Vagina (tissue), 2 donors: ENCODE measurements at regions not wholly inside any gene's neighbourhood (a gene's known extent, or its start where the extent isn't known, plus 50 kb on each side); places are given as distances from the start of the nearest gene placed in this dataset.

Experiments used
- CTCF ChIP-seq, 3 experiments: fragments of 450-650 bp in 2 of 3; fragments of 200-600 bp in 1 of 3; sonication (generic) in 1 of 3; IDR thresholded peaks; one replicate each; pipeline ENCODE4 v1.5.1; 2017 to 2019; ENCODE audit warnings: antibody characterized with exemption in 3 of 3, mild to moderate bottlenecking in 2 of 3, moderate library complexity in 2 of 3
- POLR2AphosphoS5 ChIP-seq, 2 donors: sonication (generic); formaldehyde crosslinking; IDR thresholded peaks; one replicate each; pipeline ENCODE4 v1.9.0; 2017; ENCODE audit warnings: antibody characterized with exemption in 2 of 2, mild to moderate bottlenecking in 2 of 2, low read depth in 1 of 2; ENCODE audit not compliant: insufficient read depth in 1 of 2

GRCh38 chr4:160652790-160653189, 1511.0 kb downstream of the FSTL5 start:
- TF ChIP-seq POLR2AphosphoS5 (IDR thresholded peaks at IDR 0.05; ENCODE audit: insufficient read depth in 1 of 2, low read depth in 1 of 2) (no peak), CTCF (IDR thresholded peaks at IDR 0.05) (no peak)
